ENCODE measurements at regions not wholly inside any gene's neighbourhood (a gene's known extent, or its start where the extent isn't known, plus 50 kb on each side); places are given as distances from the start of the nearest gene placed in this dataset.

DNA sequence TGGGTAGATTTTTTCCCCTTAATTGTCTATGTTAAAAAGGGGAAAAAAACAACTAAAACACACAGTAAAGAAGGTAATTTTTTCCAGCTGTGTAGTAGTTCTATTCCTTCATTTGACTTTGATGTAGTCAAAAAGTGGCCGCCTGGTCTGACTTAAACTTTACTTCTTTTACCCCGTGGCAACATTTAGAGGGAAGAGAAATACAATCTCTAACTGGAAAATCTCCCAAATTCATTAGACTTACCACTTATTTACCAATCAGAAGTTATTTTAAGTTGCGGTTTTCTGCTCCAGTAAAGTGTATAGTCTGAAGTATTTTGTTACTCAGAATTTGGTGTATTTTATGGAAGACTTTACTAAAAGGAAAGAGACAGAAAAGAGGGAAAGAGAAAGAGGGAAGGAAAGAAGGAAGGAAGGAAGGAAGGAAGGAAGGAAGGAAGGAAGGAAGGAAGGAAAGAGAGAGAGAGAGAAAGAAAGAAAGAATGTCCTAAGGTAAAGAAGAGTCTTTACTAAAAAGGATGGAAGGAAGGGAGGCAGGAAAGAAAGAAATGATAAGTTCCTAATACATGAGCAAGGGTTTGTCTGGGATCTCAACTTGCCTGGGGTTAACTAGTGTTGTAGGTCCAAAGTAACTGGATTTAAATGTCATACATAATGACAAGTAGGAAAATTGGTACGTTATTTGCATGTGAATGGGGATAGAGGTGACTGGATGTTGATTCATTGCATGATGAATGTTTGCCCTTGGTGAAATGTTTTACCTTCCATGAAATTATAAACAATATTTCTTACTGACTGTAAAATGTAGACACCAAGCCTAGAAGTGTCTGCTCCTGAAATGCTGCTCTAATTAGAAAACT is 135.1 kb downstream of the SAMD5 start:
- Histone ChIP-seq H3K9ac (ENCODE audit: low read length in 3 of 3) (no peak overlapping the region), H3K36me3 (ENCODE audit: control insufficient read depth in 2 of 3, insufficient read depth in 3 of 3, low read length in 3 of 3) (no peaks in the 10 kb centered on the region), H3K4me3 (ENCODE audit: low read length in 3 of 3) (no peak overlapping the region), H3K27ac (ENCODE audit: low read depth in 2 of 2, low read length in 2 of 2) (no peak overlapping the region), H3K9me3 (ENCODE audit: control insufficient read depth in 2 of 3, insufficient read depth in 1 of 3, low read length in 3 of 3) (no peaks in the 10 kb centered on the region), H3K4me1 (ENCODE audit: control insufficient read depth in 2 of 3, insufficient read depth in 2 of 3, low read depth in 1 of 3, low read length in 3 of 3) (no peaks in the 10 kb centered on the region), H3K27me3 (ENCODE audit: control insufficient read depth, insufficient read depth, low read length) (no peaks in the 10 kb centered on the region)
- TF ChIP-seq, protein P1, sequence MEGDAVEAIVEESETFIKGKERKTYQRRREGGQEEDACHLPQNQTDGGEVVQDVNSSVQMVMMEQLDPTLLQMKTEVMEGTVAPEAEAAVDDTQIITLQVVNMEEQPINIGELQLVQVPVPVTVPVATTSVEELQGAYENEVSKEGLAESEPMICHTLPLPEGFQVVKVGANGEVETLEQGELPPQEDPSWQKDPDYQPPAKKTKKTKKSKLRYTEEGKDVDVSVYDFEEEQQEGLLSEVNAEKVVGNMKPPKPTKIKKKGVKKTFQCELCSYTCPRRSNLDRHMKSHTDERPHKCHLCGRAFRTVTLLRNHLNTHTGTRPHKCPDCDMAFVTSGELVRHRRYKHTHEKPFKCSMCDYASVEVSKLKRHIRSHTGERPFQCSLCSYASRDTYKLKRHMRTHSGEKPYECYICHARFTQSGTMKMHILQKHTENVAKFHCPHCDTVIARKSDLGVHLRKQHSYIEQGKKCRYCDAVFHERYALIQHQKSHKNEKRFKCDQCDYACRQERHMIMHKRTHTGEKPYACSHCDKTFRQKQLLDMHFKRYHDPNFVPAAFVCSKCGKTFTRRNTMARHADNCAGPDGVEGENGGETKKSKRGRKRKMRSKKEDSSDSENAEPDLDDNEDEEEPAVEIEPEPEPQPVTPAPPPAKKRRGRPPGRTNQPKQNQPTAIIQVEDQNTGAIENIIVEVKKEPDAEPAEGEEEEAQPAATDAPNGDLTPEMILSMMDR (IDR thresholded peaks at IDR 0.05; ENCODE audit: borderline replicate concordance, extremely low read depth, insufficient read depth), result no peak
- intact Hi-C loops (cut with DNase I), result no loop called here
- no peak for DNase-seq
- FAIRE-seq, result no peak

GRCh38 chr6:147648916-147649315 is 140.4 kb downstream of the SAMD5 start:
- Histone ChIP-seq H3K27me3 (ENCODE audit: control insufficient read depth, insufficient read depth, low read length) (no peaks in the 10 kb centered on the region), H3K27ac (ENCODE audit: low read depth in 2 of 2, low read length in 2 of 2) (no peak overlapping the region), H3K9me3 (ENCODE audit: control insufficient read depth in 2 of 3, insufficient read depth in 1 of 3, low read length in 3 of 3) (no peaks in the 10 kb centered on the region), H3K4me3 (ENCODE audit: low read length in 3 of 3) (no peak overlapping the region), H3K36me3 (ENCODE audit: control insufficient read depth in 2 of 3, insufficient read depth in 3 of 3, low read length in 3 of 3) (no peaks in the 10 kb centered on the region), H3K4me1 (ENCODE audit: control insufficient read depth in 2 of 3, insufficient read depth in 2 of 3, low read depth in 1 of 3, low read length in 3 of 3) (peaks cover 0 to 7% (median 5%) of the 10 kb centered on the region in 3 donors), H3K9ac (ENCODE audit: low read length in 3 of 3) (no peak overlapping the region)
- DNase-seq (peak in 2 of 5 donors; percentile 8 to 55), FAIRE-seq (no peak)
- TF ChIP-seq, protein P1 (IDR thresholded peaks at IDR 0.05; ENCODE audit: borderline replicate concordance, extremely low read depth, insufficient read depth), result no peak
- intact Hi-C loops (cut with DNase I), result no loop called here

DNA sequence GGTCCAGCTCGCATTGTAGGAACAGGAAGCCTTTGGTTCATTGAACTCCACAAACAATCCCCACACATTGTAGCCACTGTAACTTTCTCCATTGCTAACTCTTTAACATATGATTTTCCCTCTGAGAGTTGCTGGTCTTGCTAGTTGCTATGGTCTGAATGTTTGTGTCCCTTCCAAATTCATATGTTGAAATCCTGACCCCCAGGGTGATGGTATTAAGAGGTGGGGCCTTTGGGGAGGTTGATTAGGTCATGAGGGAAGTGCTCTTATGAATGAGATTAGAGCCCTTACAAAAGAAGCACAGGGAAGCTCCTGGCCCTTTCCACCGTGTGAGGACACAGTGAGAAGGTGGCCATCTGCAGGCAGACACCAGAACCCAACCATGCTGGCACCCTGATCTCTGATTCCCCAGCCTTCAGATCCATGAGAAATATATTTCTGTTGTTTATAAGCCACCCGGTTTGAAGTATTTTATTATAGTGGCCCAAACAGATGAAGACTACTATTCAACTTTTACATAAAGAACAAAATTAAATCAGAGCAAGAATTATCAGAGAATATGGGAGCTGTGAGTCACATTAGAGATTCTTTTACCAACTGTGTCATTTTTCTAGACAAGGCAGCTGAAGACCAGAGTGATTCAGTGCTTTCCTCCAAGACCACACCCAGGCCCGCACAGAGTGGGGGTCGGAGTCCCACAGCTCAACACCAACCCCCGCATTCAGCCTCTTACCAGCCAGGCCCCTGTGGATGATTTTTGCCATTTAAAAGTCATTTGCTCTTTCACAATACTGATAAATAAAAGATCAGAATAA is 143.0 kb downstream of the SAMD5 start:
- intact Hi-C loops (cut with DNase I), result no loop called here
- Histone ChIP-seq H3K4me1 (ENCODE audit: control insufficient read depth in 2 of 3, insufficient read depth in 2 of 3, low read depth in 1 of 3, low read length in 3 of 3) (peaks cover 0 to 7% (median 5%) of the 10 kb centered on the region in 3 donors), H3K36me3 (ENCODE audit: control insufficient read depth in 2 of 3, insufficient read depth in 3 of 3, low read length in 3 of 3) (no peaks in the 10 kb centered on the region), H3K9ac (ENCODE audit: low read length in 3 of 3) (no peak overlapping the region), H3K27ac (ENCODE audit: low read depth in 2 of 2, low read length in 2 of 2) (no peak overlapping the region), H3K27me3 (ENCODE audit: control insufficient read depth, insufficient read depth, low read length) (no peaks in the 10 kb centered on the region), H3K9me3 (ENCODE audit: control insufficient read depth in 2 of 3, insufficient read depth in 1 of 3, low read length in 3 of 3) (no peaks in the 10 kb centered on the region), H3K4me3 (ENCODE audit: low read length in 3 of 3) (no peak overlapping the region)
- TF ChIP-seq, protein P1 (IDR thresholded peaks at IDR 0.05; ENCODE audit: borderline replicate concordance, extremely low read depth, insufficient read depth), result peak; percentile 20
- FAIRE-seq (no peak), DNase-seq (peak in 2 of 5 donors; percentile 14 to 38)

Data from kidney (tissue), 13 donors.